Motor neuron (in vitro differentiated cells): ENCODE measurements at regions not wholly inside any gene's neighbourhood (a gene's known extent, or its start where the extent isn't known, plus 50 kb on each side); places are given as distances from the start of the nearest gene placed in this dataset.
"Not testable (repeated sequence)": the region's sequence is repeated elsewhere in the genome, so short reads cannot be mapped to it uniquely, and the experiment has no call there.

Experiments used
- ATAC-seq, 8 experiments: fragments of 200-7000 bp; cut with Tn5 transposase; replicated peaks in 6 of 8; 2 replicates each; pipeline ENCODE4 v1.8.0; 2021; ENCODE audit warnings: mild to moderate bottlenecking in 8 of 8, moderate library complexity in 8 of 8
- H3K27ac ChIP-seq, 2 donors: fragments of 250-450 bp; sonication (Bioruptor Pico); 2 replicates each; pipeline ENCODE4 v1.9.0; 2021; ENCODE audit warnings: antibody characterized with exemption in 2 of 2, mild to moderate bottlenecking in 2 of 2, moderate library complexity in 1 of 2
- H3K4me1 ChIP-seq, 2 donors: fragments of 250-450 bp; sonication (Bioruptor Pico); replicated peaks in 1 of 2; 2 replicates each; pipeline ENCODE4 v1.6.1; 2021; ENCODE audit warnings: antibody characterized with exemption in 2 of 2, mild to moderate bottlenecking in 2 of 2, moderate library complexity in 1 of 2
- H3K4me3 ChIP-seq, 5 donors: fragments of 250-450 bp; sonication (Bioruptor Pico); 2 replicates each; pipeline ENCODE4 v1.9.0; 2021; ENCODE audit warnings: antibody characterized with exemption in 5 of 5, mild to moderate bottlenecking in 5 of 5, moderate library complexity in 4 of 5
- whole genome bisulfite sequencing, 10 experiments: fragments of 450-650 bp; shearing (Covaris generic); methylation state at CpG; one replicate each; pipeline ENCODE4 v1.0.0; 2022; 5-methylcytosine and 5-hydroxymethylcytosine counted together
- in situ Hi-C, 9 experiments: fragments of 400-800 bp; cut with MboI; loops; one replicate each; pipeline ENCODE4 v1.15.0; 2021; ENCODE audit warnings: low sequenced_read_pairs in 9 of 9, low pct_unique_long_range_greater_than_20kb in 2 of 9; ENCODE audit not compliant: unreplicated experiment in 9 of 9

DNA sequence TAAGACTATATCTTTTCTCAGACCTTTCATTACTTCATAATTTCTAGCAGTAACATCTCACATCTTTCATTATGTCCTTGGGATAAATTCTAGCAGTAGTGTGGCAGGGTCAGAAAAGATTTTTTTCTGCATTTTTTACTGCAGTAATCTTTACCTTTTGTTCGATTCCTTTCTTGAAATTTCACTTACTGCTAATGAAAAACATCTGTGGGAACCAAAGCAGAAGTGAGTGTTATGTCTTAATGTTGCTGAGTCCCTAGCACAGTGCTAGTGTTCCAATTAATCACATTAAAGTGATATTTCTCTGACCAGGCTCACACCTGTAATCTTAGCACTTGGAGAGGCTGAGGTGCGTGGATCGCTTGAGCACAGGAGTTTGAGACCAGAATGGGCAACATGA, 123.6 kb downstream of the EHF start:
- in situ Hi-C loops: no loop called here
- 50 to 100% (median 96%) methylated on average over 1 to 3 of the region's 3 CpGs; no CpG with 5 or more reads in 1 of the 10 experiments for WGBS, 10 experiments
- no peaks in the 10 kb centered on the region for H3K4me1 ChIP-seq

DNA sequence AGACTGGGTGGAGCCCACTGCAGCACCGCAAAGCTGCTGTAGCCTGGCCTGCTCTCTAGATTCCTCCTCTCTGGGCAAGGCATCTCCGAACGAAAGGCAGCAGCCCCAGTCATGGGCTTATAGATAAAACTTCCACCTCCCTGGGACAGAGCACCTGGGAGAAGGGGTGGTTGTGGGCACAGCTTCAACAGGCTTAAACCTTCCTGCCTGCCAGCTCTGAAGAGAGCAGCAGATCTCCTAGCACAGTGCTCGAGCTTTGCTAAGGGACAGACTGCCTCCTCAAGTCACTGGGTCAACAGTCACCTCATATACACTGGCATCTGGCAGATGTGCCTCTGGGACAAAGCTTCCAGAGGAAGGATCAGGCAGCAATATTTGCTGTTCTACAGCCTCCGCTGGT, 117.3 kb downstream of the EHF start:
- WGBS, 10 experiments: 74 to 100% (median 93%) methylated on average over 1 to 4 of the region's 5 CpGs; no CpG with 5 or more reads in 6 of the 10 experiments
- in situ Hi-C loops: no loop called here
- no peak for ATAC-seq
- Histone ChIP-seq H3K4me1 (no peaks in the 10 kb centered on the region), H3K27ac (no peak overlapping the region), H3K4me3 (no peak overlapping the region)

More for the DNA sequence above, 123.6 kb downstream of the EHF start:
- Histone ChIP-seq H3K4me3 (no peak overlapping the region), H3K27ac (no peak overlapping the region)
- no peak for ATAC-seq

- no peak for ATAC-seq
- in situ Hi-C loops: no loop called here
- no peak overlapping the region for H3K27ac ChIP-seq
- H3K4me1 ChIP-seq: no peaks in the 10 kb centered on the region
- WGBS, 10 experiments: 13 to 100% (median 86%) methylated on average over 1 of the region's 1 CpG; no CpG with 5 or more reads in 5 of the 10 experiments
- H3K4me3 ChIP-seq: no peak overlapping the region
These were observed 111.9 kb downstream of the EHF start for GRCh38 chr11:34732831-34733230.

GRCh38 chr11:34731603-34732002, 110.7 kb downstream of the EHF start:
- in situ Hi-C loops: no loop called here
- Histone ChIP-seq H3K4me3 (no peak overlapping the region), H3K4me1 (no peaks in the 10 kb centered on the region), H3K27ac (no peak overlapping the region)
- peak in 3 of 8 experiments; percentile 70 to 78 (median 71) for ATAC-seq
- 20 to 100% (median 93%) methylated on average over 1 to 3 of the region's 3 CpGs; no CpG with 5 or more reads in 5 of the 10 experiments for WGBS, 10 experiments

- WGBS, 10 experiments: 38 to 100% (median 94%) methylated on average over 1 to 2 of the region's 3 CpGs
- ATAC-seq: no peak
These were observed 109.8 kb downstream of the EHF start for GRCh38 chr11:34730544-34731295.

DNA sequence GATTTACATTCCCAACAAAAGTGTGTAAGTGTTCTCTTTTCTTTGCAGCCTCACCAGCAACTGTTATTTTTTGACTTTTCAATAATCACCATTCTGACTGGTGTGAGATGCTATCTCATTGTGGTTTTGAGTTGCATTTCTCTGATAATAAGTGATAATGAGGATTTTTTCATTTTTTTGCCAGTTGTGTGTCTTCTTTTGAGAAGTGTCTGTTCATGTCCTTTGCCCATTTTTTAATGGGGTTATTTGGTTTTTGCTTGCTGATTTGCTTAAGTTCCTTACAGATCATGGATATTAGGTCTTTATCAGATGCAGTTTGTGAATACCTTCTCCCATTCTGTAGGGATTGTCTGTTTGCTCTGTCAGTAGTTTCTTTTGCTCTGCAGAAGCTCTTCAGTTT, 107.7 kb downstream of the EHF start:
- in situ Hi-C loops: no loop called here
- Histone ChIP-seq H3K4me1 (no peaks in the 10 kb centered on the region), H3K27ac (no peak overlapping the region), H3K4me3 (no peak overlapping the region)
- ATAC-seq: no peak

More at GRCh38 chr11:34730544-34731295, 109.8 kb downstream of the EHF start:
- H3K4me1 ChIP-seq: no peaks in the 10 kb centered on the region
- no peak overlapping the region for H3K27ac ChIP-seq
- H3K4me3 ChIP-seq: no peak overlapping the region
- in situ Hi-C loops: no loop called here

DNA sequence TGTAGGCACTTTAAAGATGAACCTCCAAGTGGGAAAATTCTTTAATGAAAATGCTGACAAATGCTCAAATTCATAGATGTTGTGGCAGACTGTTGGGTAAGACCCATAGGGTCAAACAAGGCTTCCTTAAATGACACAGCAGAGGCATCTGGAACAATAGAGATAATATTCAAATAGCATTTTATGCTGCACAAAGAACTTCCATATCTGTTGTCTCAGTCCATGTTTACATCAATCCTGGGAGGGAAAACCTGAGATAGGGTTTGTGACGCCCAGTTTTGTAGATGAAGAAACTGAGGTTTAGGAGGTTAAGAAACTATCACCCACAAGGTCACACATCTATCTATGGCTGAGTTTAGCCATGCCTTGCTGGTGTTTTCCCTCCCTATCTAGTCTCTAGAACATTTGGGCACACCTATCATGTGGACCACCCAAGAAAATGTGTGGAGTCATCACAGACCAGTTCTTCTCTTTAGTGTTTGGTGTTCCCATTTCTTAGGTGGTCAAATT, 106.4 kb downstream of the EHF start:
- no peaks in the 10 kb centered on the region for H3K4me1 ChIP-seq
- ATAC-seq: no peak
- in situ Hi-C loops: no loop called here
- no peak overlapping the region for H3K27ac ChIP-seq
- no peak overlapping the region for H3K4me3 ChIP-seq
- 67 to 100% (median 80%) methylated on average over 1 of the region's 1 CpG; no CpG with 5 or more reads in 5 of the 10 experiments for WGBS, 10 experiments

- in situ Hi-C loops: no loop called here
- ATAC-seq: no peak
- Histone ChIP-seq H3K27ac (no peak overlapping the region), H3K4me3 (no peak overlapping the region), H3K4me1 (no peaks in the 10 kb centered on the region)
- 38 to 100% (median 57%) methylated on average over 1 of the region's 1 CpG; no CpG with 5 or more reads in 5 of the 10 experiments for WGBS, 10 experiments
These were observed 104.1 kb downstream of the EHF start for GRCh38 chr11:34724973-34725372.

- Histone ChIP-seq H3K27ac (no peak overlapping the region), H3K4me1 (no peaks in the 10 kb centered on the region), H3K4me3 (no peak overlapping the region)
- no peak for ATAC-seq
- WGBS, 10 experiments: 0 to 100% (median 83%) methylated on average over 1 to 2 of the region's 2 CpGs; no CpG with 5 or more reads in 3 of the 10 experiments
- in situ Hi-C loops: no loop called here
These were observed 100.8 kb downstream of the EHF start for GRCh38 chr11:34721646-34722045.

GRCh38 chr11:34719303-34719848, 98.5 kb downstream of the EHF start:
- no peak for ATAC-seq
- 14 to 88% (median 54%) methylated on average over 1 of the region's 1 CpG for WGBS, 10 experiments
- in situ Hi-C loops: no loop called here

DNA sequence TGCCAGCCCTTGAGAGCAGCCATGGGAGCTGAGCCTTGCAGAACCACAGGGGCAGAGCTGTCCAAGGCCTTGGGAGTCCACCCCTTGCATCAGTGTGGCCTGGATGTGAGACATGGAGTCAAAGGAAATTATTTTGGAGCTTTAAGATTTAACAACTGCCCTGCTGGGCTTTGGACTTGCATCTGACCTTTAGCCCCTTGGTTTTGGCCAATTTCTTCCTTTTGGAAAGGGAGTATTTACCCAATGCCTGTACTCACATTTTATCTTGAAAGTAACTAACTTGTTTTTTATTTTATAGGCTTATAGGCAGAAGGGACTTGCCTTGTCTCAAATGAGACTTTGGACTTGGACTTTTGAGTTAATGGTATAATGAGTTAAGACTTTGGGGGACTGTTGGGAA, 92.7 kb downstream of the EHF start:
- H3K4me3 ChIP-seq, ATAC-seq, H3K4me1 ChIP-seq, in situ Hi-C loops, H3K27ac ChIP-seq: not testable (repeated sequence)

More at GRCh38 chr11:34719303-34719848, 98.5 kb downstream of the EHF start:
- no peaks in the 10 kb centered on the region for H3K4me1 ChIP-seq
- H3K27ac ChIP-seq: no peak overlapping the region
- H3K4me3 ChIP-seq: no peak overlapping the region
